NCI-H2081 treated with DMSO at 0.1 percent for 48 hours (cell line): ENCODE measurements at regions not wholly inside any gene's neighbourhood (a gene's known extent, or its start where the extent isn't known, plus 50 kb on each side); places are given as distances from the start of the nearest gene placed in this dataset.
A peak's percentile ranks its signal among the peaks of the same experiment; 100 is the strongest.

ENCODE experiments used
- DNase-seq: peaks from one replicate; lab custom pipeline; 2025; lab: John Stamatoyannopoulos, UW

DNA sequence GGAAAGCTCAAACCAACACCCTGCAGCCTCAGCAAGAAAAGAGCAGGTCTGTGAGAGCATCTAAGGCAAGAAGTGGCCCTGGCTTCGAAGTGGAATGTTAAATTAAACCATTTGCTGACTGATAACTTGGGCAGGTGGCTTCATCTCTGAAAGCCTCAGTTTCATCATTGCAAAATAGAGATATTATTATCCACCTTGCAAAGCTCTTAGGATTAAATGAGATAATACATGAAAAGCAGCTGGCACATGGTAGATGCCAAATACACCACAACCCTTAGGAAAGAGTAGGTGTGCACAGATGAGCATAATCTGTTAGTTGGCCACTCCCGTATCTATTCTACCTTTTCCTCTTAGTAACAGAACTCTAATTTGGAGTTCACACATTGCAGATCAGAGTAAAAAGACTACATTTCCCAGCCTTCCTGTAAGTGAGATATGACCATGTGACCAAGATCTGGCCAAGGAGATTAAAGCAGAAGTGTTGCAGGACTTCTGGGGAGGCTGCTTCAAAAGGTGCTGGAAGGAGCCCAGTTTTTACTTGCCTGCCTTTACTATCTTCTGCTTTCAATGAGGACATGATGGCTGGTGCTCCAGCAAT lies 288.7 kb downstream of the SOX9 start:
- no peak for DNase-seq

DNA sequence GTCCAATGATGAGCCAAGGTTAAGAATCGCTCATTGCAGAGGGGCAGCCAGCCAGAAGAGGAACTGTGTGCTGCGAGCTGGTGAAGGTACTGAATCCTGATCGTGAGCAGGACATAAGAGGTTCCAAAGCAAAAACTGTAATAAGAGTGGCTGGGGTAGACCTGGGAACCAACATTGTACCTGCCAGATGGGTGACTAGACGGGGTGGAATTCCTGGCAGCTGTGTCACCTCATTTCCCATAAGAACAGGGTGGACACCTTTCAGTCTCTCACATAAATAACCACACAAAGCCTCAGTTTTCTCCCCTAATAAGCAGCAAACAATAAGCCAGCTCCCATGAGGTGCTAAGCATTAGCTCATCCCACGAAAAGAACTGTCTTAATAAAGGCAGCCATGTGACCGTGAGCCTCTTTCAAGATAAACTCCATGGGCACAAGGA lies 290.3 kb downstream of the SOX9 start:
- DNase-seq, result no peak

- DNase-seq, result no peak
Observed at GRCh38 chr17:72412650-72413076, 291.8 kb downstream of the SOX9 start.

- no peak for DNase-seq
Observed at GRCh38 chr17:72413077-72414031, 292.5 kb downstream of the SOX9 start.

- DNase-seq, result no peak
Observed at GRCh38 chr17:72414032-72414396, 293.2 kb downstream of the SOX9 start.

- DNase-seq, result no peak
Observed at GRCh38 chr17:72414967-72415853, 294.4 kb downstream of the SOX9 start.

GRCh38 chr17:72416054-72416675 lies 295.3 kb downstream of the SOX9 start:
- no peak for DNase-seq

DNA sequence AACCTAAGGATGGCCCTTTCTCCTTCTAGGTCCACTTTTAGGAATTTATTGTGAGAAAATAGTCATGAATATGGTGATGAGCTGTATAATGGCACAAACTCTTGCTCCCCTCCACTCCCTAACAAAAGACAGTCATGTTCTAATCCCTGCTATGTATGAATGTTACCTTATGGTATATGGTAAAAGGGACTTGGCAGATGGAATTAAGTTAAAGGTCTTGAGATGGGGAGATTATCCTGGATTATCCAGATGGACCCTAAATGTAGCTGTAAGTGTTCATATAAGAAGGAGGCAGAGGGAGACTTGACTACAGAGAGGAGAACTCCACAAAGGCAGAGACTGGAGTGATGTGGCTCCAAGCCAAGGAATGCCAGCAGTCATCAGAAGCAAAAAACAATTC lies 296.1 kb downstream of the SOX9 start:
- no peak for DNase-seq

- DNase-seq, result no peak
Observed at GRCh38 chr17:72417627-72418026, 296.8 kb downstream of the SOX9 start.

GRCh38 chr17:72419866-72420774 lies 299.3 kb downstream of the SOX9 start:
- DNase-seq, result no peak

- no peak for DNase-seq
Observed at GRCh38 chr17:72420775-72421127, 299.9 kb downstream of the SOX9 start.

- peak; percentile 25 for DNase-seq
Observed at GRCh38 chr17:72421128-72422092, 300.6 kb downstream of the SOX9 start.

DNA sequence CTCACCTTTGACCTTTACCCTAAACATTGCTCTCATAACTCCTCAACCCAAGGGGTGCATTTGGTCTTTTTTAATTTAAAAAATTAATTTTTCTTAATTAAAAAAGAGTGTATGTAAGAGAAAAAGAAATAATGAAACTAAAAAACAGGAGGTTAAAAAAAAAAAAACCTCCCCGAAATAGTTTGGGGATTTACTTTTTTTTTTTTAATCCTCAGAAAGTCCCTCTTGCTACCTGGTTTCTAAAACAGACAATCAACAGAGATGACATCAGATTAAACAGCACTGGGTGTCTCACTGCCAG lies 301.3 kb downstream of the SOX9 start:
- no peak for DNase-seq

DNA sequence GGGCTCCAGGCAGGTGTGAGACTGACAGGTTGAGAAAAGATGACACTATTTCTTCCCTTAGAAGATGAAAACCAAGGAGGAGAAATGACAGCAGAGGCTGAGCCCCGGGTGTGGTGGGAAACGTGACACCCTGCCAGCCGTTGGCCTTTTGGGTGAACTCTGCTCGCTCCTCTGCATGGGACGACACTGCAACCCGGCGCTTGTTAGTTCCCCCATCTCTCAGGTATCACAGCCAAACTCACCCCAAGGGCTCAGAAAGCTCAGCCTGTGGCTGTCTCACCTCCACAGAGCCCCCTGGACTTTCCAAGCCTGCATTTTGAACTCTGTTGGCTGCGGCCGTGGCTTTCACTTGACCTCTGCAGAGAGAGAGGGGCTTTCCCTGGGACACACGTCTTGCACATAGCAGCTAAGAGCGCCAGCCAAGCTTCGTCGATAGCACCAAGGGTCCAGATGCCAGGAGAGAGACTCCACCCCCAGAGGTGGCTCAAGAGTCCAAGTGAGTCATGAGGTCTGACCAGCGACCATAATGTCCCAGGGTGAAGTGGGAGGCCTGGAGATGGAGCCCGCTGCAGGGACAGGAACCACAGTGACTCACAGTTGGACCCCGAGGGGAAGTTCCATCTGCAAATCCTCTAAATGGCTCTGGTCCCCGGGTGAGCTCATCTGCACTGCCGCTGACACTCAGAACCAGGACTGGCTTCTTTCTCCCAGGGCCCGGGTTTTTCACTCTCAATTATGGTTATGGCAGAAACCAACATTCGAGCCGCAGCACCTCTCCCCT lies 301.9 kb downstream of the SOX9 start:
- no peak for DNase-seq

DNA sequence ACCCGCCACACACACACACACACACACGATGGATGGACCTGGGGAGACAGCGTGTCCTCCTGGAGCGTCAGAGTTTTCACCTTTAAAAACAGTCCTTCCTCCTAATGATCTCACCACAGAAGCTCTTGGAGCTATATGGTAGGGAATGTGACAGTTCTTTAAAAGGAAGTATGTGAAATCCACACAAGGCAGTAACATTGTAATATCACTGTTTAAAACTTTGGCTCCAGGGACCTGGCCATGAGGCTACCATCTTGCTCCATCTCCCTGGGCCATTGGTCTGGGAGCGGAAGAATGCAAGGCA lies 302.4 kb downstream of the SOX9 start:
- DNase-seq, result no peak

GRCh38 chr17:72423718-72424117 lies 302.9 kb downstream of the SOX9 start:
- DNase-seq, result no peak

- no peak for DNase-seq
Observed at GRCh38 chr17:72424505-72425117, 303.8 kb downstream of the SOX9 start.

DNA sequence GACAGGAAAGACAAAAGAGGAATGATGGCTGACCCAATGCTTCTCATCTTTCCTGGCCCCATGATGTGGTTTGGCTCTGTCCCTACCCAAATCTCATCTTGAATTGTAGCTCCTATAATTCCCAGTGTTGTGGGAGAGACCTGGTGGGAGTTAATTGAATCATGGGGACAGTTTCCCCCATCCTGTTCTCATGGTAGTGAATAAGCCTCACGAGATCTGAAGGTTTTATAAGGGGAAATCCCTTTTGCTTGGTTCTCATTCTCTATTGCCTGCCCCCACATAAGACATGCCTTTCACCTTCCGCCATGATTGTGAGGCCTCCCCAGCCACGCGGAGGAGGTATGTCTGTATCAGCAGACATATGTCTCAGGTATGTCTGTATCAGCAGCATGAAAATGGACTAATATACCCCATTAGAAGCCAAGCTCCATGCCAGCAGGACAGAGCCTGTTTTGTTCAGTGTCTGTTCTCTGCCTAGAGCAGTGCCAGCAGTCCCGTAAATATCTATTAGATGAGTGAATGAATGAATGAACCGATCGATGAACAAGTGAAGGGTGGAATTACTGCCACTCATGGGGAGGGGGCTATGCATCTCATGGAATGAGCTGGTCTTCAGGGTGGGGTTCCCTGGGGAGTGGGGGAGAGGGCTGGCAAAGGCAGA lies 304.4 kb downstream of the SOX9 start:
- no peak for DNase-seq
